ENCODE measurements at regions not wholly inside any gene's neighbourhood (a gene's known extent, or its start where the extent isn't known, plus 50 kb on each side); places are given as distances from the start of the nearest gene placed in this dataset.
A peak's percentile ranks its signal among the peaks of the same experiment; 100 is the strongest.
"Not testable (repeated sequence)": the region's sequence is repeated elsewhere in the genome, so short reads cannot be mapped to it uniquely, and the experiment has no call there.

DNA sequence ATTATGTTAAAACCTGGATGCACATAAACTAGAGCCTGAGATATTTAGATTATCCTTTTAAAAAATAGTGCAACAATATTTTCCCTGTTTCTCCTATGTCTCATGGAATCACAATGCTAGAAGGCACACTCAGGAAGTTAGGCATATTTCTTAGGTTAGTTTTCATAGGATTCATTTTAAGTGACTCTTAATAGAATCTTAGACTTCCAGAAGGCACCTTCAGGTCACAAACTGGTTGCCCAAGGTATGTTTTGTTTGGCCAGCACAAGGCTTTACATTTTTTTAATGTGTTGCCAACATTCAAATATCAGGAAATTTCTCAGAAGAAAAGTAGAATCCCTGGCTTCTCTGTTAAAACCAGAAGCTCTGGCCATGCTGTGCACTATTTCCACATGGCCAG, 129.3 kb downstream of the LNPK start:
- intact Hi-C loops (cut with DNase I): no loop called here
- no peak for DNase-seq (ENCODE audit: low spot score)

DNA sequence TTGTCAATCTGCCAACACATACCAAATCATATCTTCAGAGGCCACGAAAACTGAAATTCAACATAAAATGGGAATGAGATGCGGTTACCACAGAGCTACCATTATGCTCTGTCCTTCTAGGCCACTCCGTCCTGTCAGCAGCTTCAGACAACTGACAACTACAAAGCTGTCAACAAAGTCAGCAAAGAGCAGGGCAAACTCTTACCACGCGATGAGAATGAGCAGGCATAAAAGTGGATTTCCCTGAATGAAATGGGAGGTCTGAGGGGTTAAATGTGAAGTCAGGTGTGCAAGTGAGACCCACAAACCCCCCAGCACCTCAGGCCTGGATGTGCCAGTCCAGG, 130.1 kb downstream of the LNPK start:
- DNase-seq (ENCODE audit: low spot score): no peak
- intact Hi-C loops (cut with DNase I): no loop called here

DNA sequence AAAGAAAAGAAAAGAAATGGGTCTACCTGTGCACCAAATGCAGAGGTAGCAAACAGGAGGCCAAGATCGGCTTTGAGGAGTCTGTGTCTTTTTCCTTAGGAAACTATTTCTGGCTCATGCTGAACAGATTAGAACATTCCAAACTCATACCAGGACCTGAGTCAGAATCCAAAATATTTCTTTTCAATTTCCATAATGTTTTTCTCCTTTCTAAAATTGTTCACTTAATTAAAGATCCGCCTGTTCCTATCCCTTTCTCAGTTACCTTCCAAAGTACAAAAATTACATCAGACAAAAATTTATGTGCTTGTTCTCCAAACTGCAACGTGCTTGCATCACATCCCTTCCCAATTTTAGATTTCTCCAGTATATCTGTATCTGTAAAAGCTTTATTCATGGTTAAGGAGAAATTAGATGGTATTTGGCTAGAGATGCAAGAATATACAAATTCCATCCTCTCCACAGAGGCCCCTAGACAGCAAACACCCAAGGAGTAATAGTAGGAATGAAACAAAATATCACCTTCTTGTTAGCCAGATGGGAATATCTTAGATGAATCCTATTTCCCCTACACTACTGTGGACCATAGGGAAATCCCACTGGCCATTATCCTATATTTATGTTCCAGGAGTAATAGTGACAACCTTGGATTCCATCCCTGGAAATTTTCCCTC, 130.6 kb downstream of the LNPK start:
- intact Hi-C loops (cut with DNase I): no loop called here
- DNase-seq (ENCODE audit: low spot score): no peak

DNA sequence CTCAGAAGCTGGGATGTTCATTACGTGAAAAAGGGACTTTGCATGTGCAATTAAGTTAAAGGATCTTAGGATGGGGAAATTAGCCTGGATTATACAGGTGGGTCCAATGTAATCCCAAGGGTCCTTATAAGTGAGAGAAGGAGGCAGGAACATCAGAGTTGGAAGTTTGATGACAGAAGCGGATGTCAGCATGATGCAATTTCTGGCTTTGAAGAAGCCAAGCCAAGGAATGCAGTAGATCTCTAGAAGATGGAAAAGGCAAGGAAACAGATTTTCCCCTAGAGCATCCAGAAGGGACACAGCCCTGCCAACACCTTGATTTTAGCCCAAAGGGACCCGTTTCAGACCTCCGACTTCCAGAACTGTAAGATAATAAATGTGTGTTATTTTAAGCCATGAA, 136.4 kb downstream of the LNPK start:
- DNase-seq (ENCODE audit: low spot score): no peak

DNA sequence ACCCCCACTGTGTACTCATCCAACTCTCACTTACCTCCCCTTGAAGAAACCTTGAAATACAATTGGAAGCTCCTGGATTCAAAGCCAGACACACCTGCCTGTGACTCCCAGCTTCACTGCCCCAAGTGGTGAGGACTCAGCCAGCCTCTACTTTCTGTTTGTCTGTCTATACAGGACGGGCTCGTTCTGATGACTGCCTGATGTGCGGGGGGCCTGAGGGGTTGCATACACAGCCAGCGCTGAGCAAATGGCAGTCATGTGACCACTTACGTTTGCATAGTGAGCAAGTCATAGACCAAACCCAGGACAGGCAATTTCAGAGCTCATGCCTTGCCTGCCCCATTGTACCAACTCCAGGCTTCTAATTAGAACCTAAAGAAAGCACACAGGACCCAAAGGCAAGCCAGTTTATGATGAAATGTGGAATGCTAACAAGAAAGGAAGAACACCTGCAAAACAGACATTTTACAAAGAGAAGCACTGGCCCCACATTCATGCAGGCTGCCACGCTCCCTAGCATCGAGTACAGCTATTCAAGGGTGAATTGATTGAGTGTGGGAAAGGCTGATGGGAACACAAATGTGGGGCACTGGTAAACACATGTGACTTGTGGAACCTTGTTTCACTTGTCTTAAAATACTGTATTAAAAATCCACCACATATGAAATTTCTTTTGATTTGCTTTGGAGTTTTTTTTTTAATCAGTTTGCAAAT, 137.8 kb downstream of the LNPK start:
- intact Hi-C loops (cut with DNase I): no loop called here
- DNase-seq (ENCODE audit: low spot score): no peak

More for the DNA sequence above, 136.4 kb downstream of the LNPK start:
- intact Hi-C loops (cut with DNase I): no loop called here

DNA sequence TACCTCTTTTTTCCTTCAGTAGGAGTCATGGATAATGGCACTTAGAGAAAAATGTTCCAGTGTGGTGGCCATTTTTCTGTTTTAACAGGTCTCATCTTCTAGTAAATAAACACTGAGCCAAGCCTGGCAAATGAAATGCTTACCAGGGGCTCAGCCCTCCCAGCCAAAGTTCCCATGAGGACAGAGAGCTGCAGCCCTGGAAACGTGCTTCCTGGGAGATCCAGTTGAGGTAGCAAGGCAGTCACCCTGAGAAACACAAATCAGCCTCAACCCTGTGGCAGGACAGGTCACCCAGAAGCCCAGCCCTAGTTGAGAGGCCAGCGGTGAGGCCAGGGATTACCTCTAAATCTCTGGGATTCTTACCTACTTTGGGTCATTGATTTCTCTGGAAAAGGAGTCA, 140.1 kb downstream of the LNPK start:
- intact Hi-C loops (cut with DNase I): no loop called here
- DNase-seq (ENCODE audit: low spot score): no peak

DNA sequence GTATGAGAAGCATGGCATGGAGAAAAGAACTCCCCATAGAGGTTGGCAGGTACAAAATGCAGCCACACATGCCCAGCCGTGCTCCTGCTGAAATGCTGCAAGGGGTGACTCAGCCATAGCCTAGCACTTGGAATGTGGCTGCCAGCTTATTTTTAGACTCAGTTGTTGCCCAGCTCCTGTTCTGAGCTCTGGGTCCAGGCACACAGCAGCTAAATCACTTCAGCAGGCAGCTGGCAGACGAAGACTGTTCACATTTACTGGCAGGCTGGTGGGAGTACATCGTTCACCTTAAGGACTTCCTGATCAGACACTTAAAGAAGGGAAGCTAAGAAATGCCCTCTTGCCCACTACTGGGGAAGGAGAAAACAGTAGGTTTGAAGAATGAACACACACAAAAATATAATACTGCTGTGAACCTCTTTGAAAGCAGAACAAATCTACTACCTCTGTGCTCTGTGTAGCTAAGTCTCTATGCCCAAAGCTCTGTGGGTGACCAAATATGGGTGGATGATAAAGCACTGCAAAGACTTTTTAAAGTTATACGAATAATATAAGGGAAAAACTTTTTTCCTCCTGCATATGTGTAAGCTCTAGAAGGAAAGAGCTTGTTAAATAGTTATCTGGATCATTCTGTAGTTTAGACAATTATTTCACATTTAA, 146.1 kb downstream of the LNPK start:
- intact Hi-C loops (cut with DNase I): loop anchor here (2.0 to 5.0 kb wide), 2 partner anchors 63 to 146 kb away; partner anchors contain the start of gene LNPK
- peak; percentile 79 for DNase-seq (ENCODE audit: low spot score)

DNA sequence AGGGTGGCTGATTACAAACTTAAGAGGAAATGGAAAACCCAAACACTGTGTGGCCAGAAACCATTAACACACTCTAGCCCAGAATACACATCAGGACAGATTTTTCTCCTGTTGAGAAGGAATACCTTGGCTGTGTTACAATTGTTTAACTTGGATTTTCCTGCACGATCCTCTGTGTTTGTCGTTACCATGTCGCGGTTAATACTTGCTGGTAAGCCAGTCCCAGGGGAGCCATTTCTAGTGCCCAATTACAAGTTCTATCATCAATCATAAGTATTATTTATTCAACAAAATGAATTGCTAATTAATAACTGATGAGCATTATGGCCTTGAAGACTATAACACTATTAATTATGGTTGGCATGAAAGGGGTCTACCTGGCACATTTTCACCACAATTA, 146.8 kb downstream of the LNPK start:
- intact Hi-C loops (cut with DNase I): loop anchor here (2.0 to 5.0 kb wide), 2 partner anchors 62 to 147 kb away; partner anchors contain the start of gene LNPK
- DNase-seq (ENCODE audit: low spot score): no peak

DNA sequence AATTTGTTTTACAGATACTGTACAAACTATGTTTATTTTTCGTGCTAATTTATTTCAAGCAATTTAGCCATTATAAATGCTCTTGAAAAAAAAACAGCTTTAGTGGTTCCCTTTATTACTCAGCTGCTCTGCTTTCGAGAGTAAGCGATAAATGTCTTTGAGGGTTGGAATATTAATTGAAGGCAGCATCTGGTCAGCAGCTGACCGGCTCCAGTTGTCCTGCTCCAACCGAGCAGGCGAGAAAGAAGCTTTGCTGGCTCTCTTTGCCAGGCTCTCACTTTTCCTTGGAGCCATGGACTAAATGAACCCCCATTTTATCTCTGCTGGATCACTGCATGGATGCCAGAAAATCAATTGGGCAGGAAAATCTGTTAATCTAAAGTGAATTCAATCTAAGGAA, 147.4 kb downstream of the LNPK start:
- intact Hi-C loops (cut with DNase I): loop anchor here (2.0 to 5.0 kb wide), 2 partner anchors 62 to 148 kb away; partner anchors contain the start of gene LNPK
- no peak for DNase-seq (ENCODE audit: low spot score)

DNA sequence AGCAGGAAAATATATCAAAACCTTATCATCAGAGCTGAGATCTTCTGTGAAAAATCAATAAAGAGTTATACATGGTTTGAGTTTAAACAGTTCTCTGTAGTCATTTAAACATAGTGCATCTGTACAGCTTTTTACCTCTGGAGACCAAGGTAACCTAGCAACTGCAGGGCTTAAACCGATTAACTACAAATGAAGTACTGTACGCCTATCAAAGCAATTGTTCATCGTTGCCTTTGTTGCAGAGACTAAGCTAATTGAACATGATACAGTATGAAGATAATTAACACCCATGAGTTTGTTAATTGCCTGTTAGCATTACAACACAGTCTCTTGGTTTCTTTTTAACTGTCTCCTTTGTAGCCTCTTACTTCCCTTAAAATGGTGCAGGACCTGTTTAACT, 147.9 kb downstream of the LNPK start:
- no peak for DNase-seq (ENCODE audit: low spot score)
- intact Hi-C loops (cut with DNase I): loop anchor here (2.0 kb wide), 1 partner anchor 61 kb away; no protein-coding TSS in a partner anchor

DNA sequence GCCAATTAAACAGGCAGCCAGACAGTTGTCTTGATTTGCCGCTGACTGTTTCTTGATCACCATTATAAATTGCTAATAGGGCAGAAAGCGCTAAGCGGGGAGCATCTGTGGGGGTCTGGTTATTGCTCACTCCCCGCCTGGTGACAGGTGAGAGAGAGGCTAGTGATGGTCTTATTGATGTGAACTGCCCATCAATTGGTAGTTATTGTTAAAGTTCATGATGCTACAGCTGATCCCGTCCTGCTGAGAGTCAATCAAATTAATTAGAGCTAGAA, 148.5 kb downstream of the LNPK start:
- DNase-seq (ENCODE audit: low spot score): no peak
- intact Hi-C loops (cut with DNase I): no loop called here

DNA sequence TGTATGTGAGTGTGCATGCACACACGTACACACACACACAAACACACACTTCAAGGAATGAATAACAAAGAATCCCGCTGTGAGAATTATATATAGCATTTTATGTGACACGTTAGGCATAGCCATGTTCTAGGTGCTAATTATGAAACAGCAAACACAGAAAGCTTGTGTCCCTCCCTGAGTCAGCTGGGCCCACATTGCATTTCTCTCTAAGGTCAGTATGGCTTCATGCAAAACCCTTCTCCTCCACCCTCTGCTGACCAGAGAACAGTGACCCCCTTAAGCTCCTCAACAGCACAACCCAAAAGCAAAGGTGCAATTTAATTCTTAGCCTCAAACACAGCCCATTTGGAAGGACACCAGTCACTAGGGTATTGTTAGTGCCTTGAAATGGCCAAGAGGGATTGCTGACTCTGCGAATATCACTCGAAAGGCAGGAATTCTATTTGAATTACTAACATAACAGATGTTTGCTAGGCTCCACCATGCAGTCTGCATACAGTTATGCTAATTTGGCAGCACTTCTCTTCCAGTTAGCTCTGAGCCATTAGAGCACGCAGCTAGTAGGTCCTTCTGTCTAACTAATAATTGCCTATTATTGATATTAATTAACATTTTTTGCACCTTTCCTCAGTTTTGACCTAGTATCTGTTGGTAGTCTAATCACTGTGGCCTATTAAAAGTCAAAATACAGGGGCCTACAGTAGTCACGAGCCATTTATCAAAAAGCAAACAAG, 149.0 kb downstream of the LNPK start:
- intact Hi-C loops (cut with DNase I): no loop called here

DNA sequence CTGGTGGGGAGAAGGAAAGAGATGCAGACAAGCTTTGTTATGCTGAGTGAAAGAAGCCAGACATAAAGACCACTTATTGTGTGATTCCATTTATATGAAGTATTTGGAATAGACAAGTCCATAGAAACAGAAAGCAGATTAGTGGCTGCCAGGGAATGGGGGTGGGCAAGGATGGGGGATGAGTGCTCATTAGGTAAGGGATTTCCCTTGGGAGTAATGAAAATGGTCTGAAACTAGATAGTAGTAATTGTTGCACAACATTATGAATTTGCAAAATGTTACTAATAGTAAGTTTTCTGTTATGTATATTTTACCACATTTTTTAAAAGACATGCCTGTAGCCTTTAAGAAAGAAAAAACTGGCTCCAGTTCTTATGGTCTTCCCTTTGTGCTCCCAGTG, 154.9 kb downstream of the LNPK start:
- no peak for DNase-seq (ENCODE audit: low spot score)
- intact Hi-C loops (cut with DNase I): no loop called here

More for the DNA sequence above, 149.0 kb downstream of the LNPK start:
- DNase-seq (ENCODE audit: low spot score): no peak

DNA sequence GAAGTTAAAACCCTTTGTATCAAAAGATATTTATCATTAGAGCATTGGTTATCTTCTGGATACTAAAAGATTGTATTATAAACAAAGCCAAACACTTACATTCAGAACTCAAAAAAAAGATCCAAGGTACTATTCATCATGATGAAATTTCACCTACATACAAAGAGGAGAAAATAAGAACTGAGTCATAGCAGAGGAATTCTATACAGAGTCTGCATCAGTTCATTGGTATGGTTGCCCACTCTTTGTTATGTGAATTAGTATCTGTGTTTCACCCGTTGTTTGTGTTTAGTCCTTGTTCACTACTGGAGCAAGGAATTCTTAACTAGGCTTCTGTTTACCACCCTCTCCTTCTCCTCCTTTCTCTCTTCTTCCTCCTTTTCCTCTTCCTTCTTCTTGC, 157.9 kb downstream of the LNPK start:
- DNase-seq (ENCODE audit: low spot score): no peak
- intact Hi-C loops (cut with DNase I): no loop called here

DNA sequence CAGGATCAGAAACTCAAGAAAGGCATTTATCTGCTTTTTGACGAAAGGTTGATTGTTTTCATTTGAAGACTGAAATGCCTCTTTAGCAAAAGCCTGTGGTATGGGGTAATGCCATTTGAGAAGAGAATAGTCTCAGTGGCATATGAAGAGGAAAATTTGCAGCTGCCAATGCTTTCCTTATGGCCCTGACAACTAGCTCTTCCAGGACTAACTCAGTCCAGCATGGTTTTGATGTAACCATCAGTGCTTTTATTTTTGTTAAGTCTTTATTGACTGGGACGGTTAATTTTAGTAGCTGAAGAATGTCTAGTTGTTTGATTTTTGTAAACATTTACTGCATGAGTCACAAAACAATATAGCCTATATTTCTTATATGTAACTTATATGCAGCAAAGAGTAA, 158.4 kb downstream of the LNPK start:
- intact Hi-C loops (cut with DNase I): no loop called here
- DNase-seq (ENCODE audit: low spot score): no peak

DNA sequence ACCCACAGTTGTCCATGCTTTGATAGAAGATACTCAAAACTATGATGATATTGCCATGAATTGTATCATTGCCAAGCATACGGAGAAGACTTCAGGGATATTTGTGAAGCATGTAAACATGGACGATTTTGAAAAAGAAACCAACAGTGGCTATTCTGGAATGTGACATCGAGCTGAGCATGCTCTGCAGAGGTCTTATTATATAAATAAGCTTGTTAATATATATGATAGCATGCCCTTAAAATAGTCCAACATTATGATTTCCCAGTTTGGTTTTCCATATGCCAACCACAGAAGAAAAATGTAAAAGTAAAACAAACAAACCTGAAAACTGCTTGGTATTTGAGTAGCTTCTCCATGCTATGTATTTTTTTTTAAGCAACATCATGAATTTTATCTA, 159.1 kb downstream of the LNPK start:
- intact Hi-C loops (cut with DNase I): no loop called here
- no peak for DNase-seq (ENCODE audit: low spot score)

DNA sequence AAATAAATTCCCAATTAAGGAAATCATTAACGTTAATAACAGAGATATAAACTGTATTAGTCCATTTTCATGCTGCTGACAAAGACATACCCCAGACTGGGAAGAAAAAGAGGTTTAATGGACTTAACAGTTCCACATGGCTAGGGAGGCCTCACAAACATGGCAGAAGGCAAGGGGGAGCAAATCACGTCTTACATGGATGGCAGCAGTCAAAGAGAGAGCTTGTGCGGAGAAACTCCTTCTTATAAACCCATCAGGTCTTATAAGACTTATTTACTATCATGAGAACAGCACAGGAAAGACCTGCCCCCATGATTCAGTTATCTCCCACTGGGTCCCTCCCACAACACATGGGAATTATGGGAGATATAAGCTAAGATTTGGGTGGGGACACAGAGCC, 161.3 kb downstream of the LNPK start:
- intact Hi-C loops (cut with DNase I); DNase-seq (ENCODE audit: low spot score): not testable (repeated sequence)

DNA sequence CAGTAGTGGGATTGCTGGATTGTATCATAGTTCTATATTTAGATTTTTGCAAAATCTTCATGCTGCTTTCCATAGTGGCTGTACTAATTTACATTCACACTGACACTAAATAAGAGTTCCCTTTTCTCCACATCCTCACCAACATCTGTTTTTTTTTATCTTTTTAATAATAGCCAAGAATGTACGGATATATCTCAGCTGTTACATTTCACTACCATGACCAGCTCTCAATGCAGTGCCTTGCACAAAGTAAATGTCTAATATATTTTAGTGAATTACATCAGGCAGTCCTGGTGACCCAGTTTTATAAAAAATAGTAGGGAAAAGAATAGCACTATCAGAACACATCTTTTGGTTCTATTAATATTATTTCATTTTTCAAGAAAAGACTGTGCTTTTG, 161.8 kb downstream of the LNPK start:
- intact Hi-C loops (cut with DNase I): no loop called here
- no peak for DNase-seq (ENCODE audit: low spot score)

DNA sequence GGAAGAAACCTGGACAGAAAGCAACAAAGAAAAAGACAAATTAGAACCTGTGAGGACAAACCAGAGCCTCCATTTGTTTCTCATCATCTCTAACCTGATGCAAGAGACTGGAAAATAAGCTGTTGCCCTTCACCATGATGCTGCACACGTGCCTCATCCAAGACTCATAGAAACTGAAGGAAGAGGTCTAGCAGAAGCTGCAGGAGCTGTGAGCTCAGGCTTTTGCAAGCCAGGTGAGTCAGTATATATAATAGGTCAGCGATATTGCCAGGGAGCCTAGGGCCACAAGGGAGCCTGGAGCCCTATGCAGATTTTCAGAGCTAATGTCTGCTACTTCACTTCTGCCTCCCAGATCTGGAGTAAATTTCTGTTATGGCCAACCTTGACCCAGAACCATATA, 163.1 kb downstream of the LNPK start:
- intact Hi-C loops (cut with DNase I): no loop called here
- no peak for DNase-seq (ENCODE audit: low spot score)

DNA sequence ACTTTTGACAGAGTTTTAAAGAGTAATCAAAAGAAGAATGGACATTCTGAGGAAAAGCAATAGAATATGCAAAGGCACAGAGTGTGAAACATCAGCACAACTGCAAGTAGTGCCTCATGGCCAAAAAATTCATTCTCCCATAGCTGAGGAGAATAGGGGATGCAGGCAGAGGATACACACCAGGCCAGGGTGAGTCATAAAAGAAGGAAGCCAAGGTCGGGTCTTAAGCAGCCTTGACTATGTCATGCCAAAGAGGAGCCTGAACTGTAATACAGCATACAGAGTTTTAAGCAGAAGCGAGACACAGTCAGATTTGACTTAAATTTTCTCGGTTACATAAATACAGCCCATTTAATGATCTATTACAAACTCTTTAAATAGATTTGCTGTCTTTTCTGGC, 165.0 kb downstream of the LNPK start:
- intact Hi-C loops (cut with DNase I): no loop called here
- no peak for DNase-seq (ENCODE audit: low spot score)

Measured in cardiac septum (tissue), 1 donor.